ENCODE measurements at regions not wholly inside any gene's neighbourhood (a gene's known extent, or its start where the extent isn't known, plus 50 kb on each side); places are given as distances from the start of the nearest gene placed in this dataset.

- DNase-seq = no peak
- Histone ChIP-seq H3K4me3 (ENCODE audit: control insufficient read depth in 1 of 7, extremely low read depth in 1 of 7, insufficient read depth in 4 of 7, low read depth in 2 of 7, low read length in 6 of 7) (no peak overlapping the region), H3K4me1 (ENCODE audit: control extremely low read depth in 1 of 4, control insufficient read depth in 4 of 4, insufficient read depth in 4 of 4, low read length in 3 of 4) (no peaks in the 10 kb centered on the region), H3K36me3 (ENCODE audit: control insufficient read depth in 4 of 4, insufficient read depth in 4 of 4, low read length in 3 of 4) (no peaks in the 10 kb centered on the region), H3K9me3 (ENCODE audit: control extremely low read depth in 1 of 5, control insufficient read depth in 4 of 5, insufficient read depth in 2 of 5, low read depth in 1 of 5, low read length in 4 of 5) (peaks cover 0 to 7% (median 2%) of the 10 kb centered on the region in 5 experiments), H3K27me3 (replicated peaks in 2 of 5; ENCODE audit: control insufficient read depth in 4 of 5, insufficient read depth in 5 of 5, low read length in 4 of 5) (no peaks in the 10 kb centered on the region), H3K27ac (ENCODE audit: insufficient read depth in 1 of 2, low read depth in 1 of 2, low read length in 2 of 2, poor library complexity in 1 of 2, severe bottlenecking in 2 of 2) (no peak overlapping the region)
- POLR2A ChIA-PET = no interaction called here
- CTCF ChIA-PET = interaction anchor here (0.5 kb wide), 1 partner anchor 1097 kb away, joined by 3 read pairs; no protein-coding TSS in a partner anchor
- 98% methylated on average over 4 of the region's 5 CpGs for WGBS (ENCODE audit: insufficient coverage)
Measured at GRCh38 chr14:66032800-66033199, 453.4 kb upstream of the CCDC196 start.

GRCh38 chr14:66036547-66036946 lies 449.6 kb upstream of the CCDC196 start:
- no peak for DNase-seq
- Histone ChIP-seq H3K27ac (ENCODE audit: insufficient read depth in 1 of 2, low read depth in 1 of 2, low read length in 2 of 2, poor library complexity in 1 of 2, severe bottlenecking in 2 of 2) (no peak overlapping the region), H3K9me3 (ENCODE audit: control extremely low read depth in 1 of 5, control insufficient read depth in 4 of 5, insufficient read depth in 2 of 5, low read depth in 1 of 5, low read length in 4 of 5) (peaks cover 0 to 7% (median 3%) of the 10 kb centered on the region in 5 experiments), H3K4me1 (ENCODE audit: control extremely low read depth in 1 of 4, control insufficient read depth in 4 of 4, insufficient read depth in 4 of 4, low read length in 3 of 4) (no peaks in the 10 kb centered on the region), H3K27me3 (replicated peaks in 2 of 5; ENCODE audit: control insufficient read depth in 4 of 5, insufficient read depth in 5 of 5, low read length in 4 of 5) (no peaks in the 10 kb centered on the region), H3K4me3 (ENCODE audit: control insufficient read depth in 1 of 7, extremely low read depth in 1 of 7, insufficient read depth in 4 of 7, low read depth in 2 of 7, low read length in 6 of 7) (no peak overlapping the region), H3K36me3 (ENCODE audit: control insufficient read depth in 4 of 4, insufficient read depth in 4 of 4, low read length in 3 of 4) (no peaks in the 10 kb centered on the region)
- WGBS (ENCODE audit: insufficient coverage) = 88% methylated on average over 1 of the region's 2 CpGs
- POLR2A ChIA-PET = no interaction called here
- CTCF ChIA-PET = interaction anchor here (1.3 to 2.0 kb wide), 2 partner anchors 13 to 28 kb away, joined by 4 read pairs; no protein-coding TSS in a partner anchor

- DNase-seq = no peak
- no peaks in the 10 kb centered on the region for H3K27me3 ChIP-seq (replicated peaks in 2 of 5; ENCODE audit: control insufficient read depth in 4 of 5, insufficient read depth in 5 of 5, low read length in 4 of 5)
- H3K27ac ChIP-seq (ENCODE audit: insufficient read depth in 1 of 2, low read depth in 1 of 2, low read length in 2 of 2, poor library complexity in 1 of 2, severe bottlenecking in 2 of 2) = no peak overlapping the region
- H3K36me3 ChIP-seq (ENCODE audit: control insufficient read depth in 4 of 4, insufficient read depth in 4 of 4, low read length in 3 of 4) = no peaks in the 10 kb centered on the region
- H3K4me3 ChIP-seq (ENCODE audit: control insufficient read depth in 1 of 7, extremely low read depth in 1 of 7, insufficient read depth in 4 of 7, low read depth in 2 of 7, low read length in 6 of 7) = no peak overlapping the region
- no peaks in the 10 kb centered on the region for H3K4me1 ChIP-seq (ENCODE audit: control extremely low read depth in 1 of 4, control insufficient read depth in 4 of 4, insufficient read depth in 4 of 4, low read length in 3 of 4)
- ChIA-PET CTCF (interaction anchor here (1.2 kb wide), 1 partner anchor 29 kb away, joined by 4 read pairs; no protein-coding TSS in a partner anchor), POLR2A (no interaction called here)
- no CpG with 5 or more reads among the region's 2 CpGs for WGBS (ENCODE audit: insufficient coverage)
- H3K9me3 ChIP-seq (ENCODE audit: control extremely low read depth in 1 of 5, control insufficient read depth in 4 of 5, insufficient read depth in 2 of 5, low read depth in 1 of 5, low read length in 4 of 5) = peaks cover 0 to 5% (median 0%) of the 10 kb centered on the region in 5 experiments
Measured at GRCh38 chr14:66037361-66037760, 448.8 kb upstream of the CCDC196 start.

DNA sequence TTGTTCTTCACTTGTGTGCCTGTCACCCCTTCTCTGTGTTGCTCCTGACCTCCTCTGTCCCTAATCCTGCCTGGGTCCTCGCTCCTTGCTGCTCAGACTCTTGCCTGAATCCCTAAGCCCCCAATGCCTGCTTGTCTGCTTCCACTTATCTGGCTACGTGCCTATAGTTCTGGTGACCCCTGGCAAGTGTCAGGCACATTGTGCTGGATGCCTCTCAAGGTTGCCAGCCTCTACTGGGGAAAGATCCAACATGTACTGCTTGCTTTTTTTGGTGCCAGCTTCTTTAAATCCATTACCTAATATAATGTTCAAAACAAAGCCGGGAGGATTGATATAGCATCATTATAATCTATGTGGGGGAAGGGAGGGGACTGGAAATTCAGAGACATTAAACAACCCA lies 448.0 kb upstream of the CCDC196 start:
- H3K27ac ChIP-seq (ENCODE audit: insufficient read depth in 1 of 2, low read depth in 1 of 2, low read length in 2 of 2, poor library complexity in 1 of 2, severe bottlenecking in 2 of 2) = no peak overlapping the region
- no peak overlapping the region for H3K4me3 ChIP-seq (ENCODE audit: control insufficient read depth in 1 of 7, extremely low read depth in 1 of 7, insufficient read depth in 4 of 7, low read depth in 2 of 7, low read length in 6 of 7)
- H3K36me3 ChIP-seq (ENCODE audit: control insufficient read depth in 4 of 4, insufficient read depth in 4 of 4, low read length in 3 of 4) = no peaks in the 10 kb centered on the region
- no peaks in the 10 kb centered on the region for H3K27me3 ChIP-seq (replicated peaks in 2 of 5; ENCODE audit: control insufficient read depth in 4 of 5, insufficient read depth in 5 of 5, low read length in 4 of 5)
- no peak for DNase-seq
- POLR2A ChIA-PET = no interaction called here
- H3K9me3 ChIP-seq (ENCODE audit: control extremely low read depth in 1 of 5, control insufficient read depth in 4 of 5, insufficient read depth in 2 of 5, low read depth in 1 of 5, low read length in 4 of 5) = peaks cover 0 to 4% (median 0%) of the 10 kb centered on the region in 5 experiments
- 97% methylated on average over 2 of the region's 3 CpGs for WGBS (ENCODE audit: insufficient coverage)
- CTCF ChIA-PET = no interaction called here
- no peaks in the 10 kb centered on the region for H3K4me1 ChIP-seq (ENCODE audit: control extremely low read depth in 1 of 4, control insufficient read depth in 4 of 4, insufficient read depth in 4 of 4, low read length in 3 of 4)

- Histone ChIP-seq H3K36me3 (ENCODE audit: control insufficient read depth in 4 of 4, insufficient read depth in 4 of 4, low read length in 3 of 4) (no peaks in the 10 kb centered on the region), H3K4me1 (ENCODE audit: control extremely low read depth in 1 of 4, control insufficient read depth in 4 of 4, insufficient read depth in 4 of 4, low read length in 3 of 4) (no peaks in the 10 kb centered on the region), H3K27ac (ENCODE audit: insufficient read depth in 1 of 2, low read depth in 1 of 2, low read length in 2 of 2, poor library complexity in 1 of 2, severe bottlenecking in 2 of 2) (no peak overlapping the region), H3K27me3 (replicated peaks in 2 of 5; ENCODE audit: control insufficient read depth in 4 of 5, insufficient read depth in 5 of 5, low read length in 4 of 5) (no peaks in the 10 kb centered on the region), H3K4me3 (ENCODE audit: control insufficient read depth in 1 of 7, extremely low read depth in 1 of 7, insufficient read depth in 4 of 7, low read depth in 2 of 7, low read length in 6 of 7) (no peak overlapping the region), H3K9me3 (ENCODE audit: control extremely low read depth in 1 of 5, control insufficient read depth in 4 of 5, insufficient read depth in 2 of 5, low read depth in 1 of 5, low read length in 4 of 5) (peaks cover 0 to 4% (median 0%) of the 10 kb centered on the region in 5 experiments)
- WGBS (ENCODE audit: insufficient coverage) = 100% methylated on average over 1 of the region's 1 CpG
- CTCF ChIA-PET = no interaction called here
- POLR2A ChIA-PET = no interaction called here
- peak in 2 of 3 donors; percentile 8 to 10 for DNase-seq
Measured at GRCh38 chr14:66038618-66039017, 447.6 kb upstream of the CCDC196 start.

- Histone ChIP-seq H3K27me3 (replicated peaks in 2 of 5; ENCODE audit: control insufficient read depth in 4 of 5, insufficient read depth in 5 of 5, low read length in 4 of 5) (no peaks in the 10 kb centered on the region), H3K9me3 (ENCODE audit: control extremely low read depth in 1 of 5, control insufficient read depth in 4 of 5, insufficient read depth in 2 of 5, low read depth in 1 of 5, low read length in 4 of 5) (peaks cover 0 to 4% (median 0%) of the 10 kb centered on the region in 5 experiments), H3K4me3 (ENCODE audit: control insufficient read depth in 1 of 7, extremely low read depth in 1 of 7, insufficient read depth in 4 of 7, low read depth in 2 of 7, low read length in 6 of 7) (no peak overlapping the region), H3K4me1 (ENCODE audit: control extremely low read depth in 1 of 4, control insufficient read depth in 4 of 4, insufficient read depth in 4 of 4, low read length in 3 of 4) (no peaks in the 10 kb centered on the region), H3K36me3 (ENCODE audit: control insufficient read depth in 4 of 4, insufficient read depth in 4 of 4, low read length in 3 of 4) (no peaks in the 10 kb centered on the region), H3K27ac (ENCODE audit: insufficient read depth in 1 of 2, low read depth in 1 of 2, low read length in 2 of 2, poor library complexity in 1 of 2, severe bottlenecking in 2 of 2) (no peak overlapping the region)
- DNase-seq = no peak
- CTCF ChIA-PET = no interaction called here
- POLR2A ChIA-PET = no interaction called here
Measured at GRCh38 chr14:66039495-66039894, 446.7 kb upstream of the CCDC196 start.

DNA sequence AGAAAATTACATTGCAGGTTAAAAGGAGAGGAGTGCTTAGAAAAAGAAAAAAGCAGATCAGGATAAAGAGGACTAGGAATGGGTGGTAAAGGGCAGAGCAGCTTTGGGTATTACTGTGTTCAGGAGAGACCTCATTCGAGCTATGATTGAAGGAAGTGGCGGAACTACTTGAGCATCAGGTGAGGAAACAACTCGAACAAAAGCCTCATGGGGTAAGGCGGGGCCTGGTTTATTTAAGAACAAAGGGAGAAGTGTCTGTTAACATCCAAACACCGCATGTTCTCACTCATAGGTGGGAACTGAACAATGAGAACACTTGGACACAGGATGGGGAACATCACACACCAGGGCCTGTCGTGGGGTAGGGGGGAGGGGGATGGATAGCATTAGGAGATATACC lies 444.6 kb upstream of the CCDC196 start:
- no peak for DNase-seq
- 100% methylated on average over 2 of the region's 6 CpGs for WGBS (ENCODE audit: insufficient coverage)
- ChIA-PET POLR2A (no interaction called here), CTCF (no interaction called here)
- H3K27ac ChIP-seq (ENCODE audit: insufficient read depth in 1 of 2, low read depth in 1 of 2, low read length in 2 of 2, poor library complexity in 1 of 2, severe bottlenecking in 2 of 2) = no peak overlapping the region
- no peaks in the 10 kb centered on the region for H3K4me1 ChIP-seq (ENCODE audit: control extremely low read depth in 1 of 4, control insufficient read depth in 4 of 4, insufficient read depth in 4 of 4, low read length in 3 of 4)
- H3K36me3 ChIP-seq (ENCODE audit: control insufficient read depth in 4 of 4, insufficient read depth in 4 of 4, low read length in 3 of 4) = no peaks in the 10 kb centered on the region
- no peak overlapping the region for H3K4me3 ChIP-seq (ENCODE audit: control insufficient read depth in 1 of 7, extremely low read depth in 1 of 7, insufficient read depth in 4 of 7, low read depth in 2 of 7, low read length in 6 of 7)
- H3K27me3 ChIP-seq (replicated peaks in 2 of 5; ENCODE audit: control insufficient read depth in 4 of 5, insufficient read depth in 5 of 5, low read length in 4 of 5) = no peaks in the 10 kb centered on the region
- H3K9me3 ChIP-seq (ENCODE audit: control extremely low read depth in 1 of 5, control insufficient read depth in 4 of 5, insufficient read depth in 2 of 5, low read depth in 1 of 5, low read length in 4 of 5) = peaks cover 0 to 4% (median 0%) of the 10 kb centered on the region in 5 experiments

Data from common myeloid progenitor, CD34-positive (primary cell).